ENCODE measurements at regions not wholly inside any gene's neighbourhood (a gene's known extent, or its start where the extent isn't known, plus 50 kb on each side); places are given as distances from the start of the nearest gene placed in this dataset.

GRCh38 chr3:110567029-110567428 is 504.6 kb upstream of the NECTIN3 start:
- DNase-seq = no peak

- DNase-seq = no peak
Observed at GRCh38 chr3:110568246-110568645, 503.4 kb upstream of the NECTIN3 start.

- no peak for DNase-seq
Observed at GRCh38 chr3:110569073-110569472, 502.5 kb upstream of the NECTIN3 start.

- no peak for DNase-seq
Observed at GRCh38 chr3:110575702-110576101, 495.9 kb upstream of the NECTIN3 start.

- DNase-seq = no peak
Observed at GRCh38 chr3:110576960-110577359, 494.7 kb upstream of the NECTIN3 start.

GRCh38 chr3:110577854-110578253 is 493.8 kb upstream of the NECTIN3 start:
- no peak for DNase-seq

GRCh38 chr3:110579840-110580550 is 491.6 kb upstream of the NECTIN3 start:
- DNase-seq = no peak

GRCh38 chr3:110583373-110583935 is 488.2 kb upstream of the NECTIN3 start:
- no peak for DNase-seq

GRCh38 chr3:110588906-110589305 is 482.7 kb upstream of the NECTIN3 start:
- no peak for DNase-seq

GRCh38 chr3:110589341-110589740 is 482.3 kb upstream of the NECTIN3 start:
- no peak for DNase-seq

GRCh38 chr3:110593749-110594148 is 477.9 kb upstream of the NECTIN3 start:
- no peak for DNase-seq

GRCh38 chr3:110598847-110599490 is 472.6 kb upstream of the NECTIN3 start:
- DNase-seq = no peak

- DNase-seq = no peak
Observed at GRCh38 chr3:110608566-110608965, 463.1 kb upstream of the NECTIN3 start.

- DNase-seq = no peak
Observed at GRCh38 chr3:110612045-110612444, 459.6 kb upstream of the NECTIN3 start.

GRCh38 chr3:110614186-110614585 is 457.4 kb upstream of the NECTIN3 start:
- DNase-seq = no peak

GRCh38 chr3:110615454-110615853 is 456.2 kb upstream of the NECTIN3 start:
- DNase-seq = no peak

GRCh38 chr3:110618512-110619226 is 452.9 kb upstream of the NECTIN3 start:
- DNase-seq = no peak

GRCh38 chr3:110620118-110620517 is 451.5 kb upstream of the NECTIN3 start:
- no peak for DNase-seq

- DNase-seq = no peak
Observed at GRCh38 chr3:110623571-110623970, 448.0 kb upstream of the NECTIN3 start.

GRCh38 chr3:110624576-110624975 is 447.0 kb upstream of the NECTIN3 start:
- no peak for DNase-seq

- no peak for DNase-seq
Observed at GRCh38 chr3:110625201-110625747, 446.3 kb upstream of the NECTIN3 start.

- DNase-seq = peak; percentile 18
Observed at GRCh38 chr3:110626652-110627111, 444.9 kb upstream of the NECTIN3 start.

- DNase-seq = no peak
Observed at GRCh38 chr3:110628650-110629301, 442.8 kb upstream of the NECTIN3 start.
